Prostate gland (tissue), 2 donors: ENCODE measurements at regions not wholly inside any gene's neighbourhood (a gene's known extent, or its start where the extent isn't known, plus 50 kb on each side); places are given as distances from the start of the nearest gene placed in this dataset.

ENCODE experiments used
- DNase-seq: peaks from one replicate; pipeline ENCODE4 v3.0.0-alpha.2; 2019; ENCODE audit warnings: low spot score
- H3K27ac ChIP-seq, 2 donors: fragments of 200-600 bp; sonication (generic); 2 replicates each; pipeline ENCODE4 v1.5.1; 2017 to 2019
- H3K27me3 ChIP-seq: fragments of 200-600 bp; sonication (generic); replicated peaks from 2 replicates; pipeline ENCODE4 v1.5.1; 2019; ENCODE audit not compliant: insufficient read depth
- H3K36me3 ChIP-seq, 2 donors: fragments of 200-600 bp; sonication (generic); 1 replicate in 1 of 2; 2 replicates in 1 of 2; pipeline versions ENCODE4 v1.5.1 to v1.8.1; 2017 to 2019
- H3K4me1 ChIP-seq: fragments of 200-600 bp; sonication (generic); replicated peaks from 2 replicates; pipeline ENCODE4 v1.5.1; 2019
- H3K4me3 ChIP-seq, 2 donors: fragments of 200-600 bp; sonication (generic); 2 replicates each; pipeline ENCODE4 v1.5.1; 2017 to 2019
- H3K9me3 ChIP-seq: fragments of 200-600 bp; sonication (generic); 2 replicates; pipeline ENCODE4 v1.5.1; 2017
- CTCF ChIP-seq, 4 experiments: fragments of 200-600 bp in 2 of 4; fragments of 450-650 bp in 2 of 4; sonication (generic) in 2 of 4; IDR thresholded peaks; 1 replicate in 3 of 4; 2 replicates in 1 of 4; pipeline ENCODE4 v1.5.1; 2016 to 2019; ENCODE audit warnings: antibody characterized with exemption in 4 of 4, mild to moderate bottlenecking in 2 of 4, moderate library complexity in 2 of 4
- POLR2A ChIP-seq: fragments of 450-650 bp; IDR thresholded peaks from one replicate; pipeline ENCODE4 v1.6.1; 2016; ENCODE audit warnings: antibody characterized with exemption, mild to moderate bottlenecking
- POLR2AphosphoS5 ChIP-seq: sonication (generic); formaldehyde crosslinking; IDR thresholded peaks from one replicate; pipeline ENCODE4 v1.6.1; 2017; ENCODE audit warnings: antibody characterized with exemption
- WGBS: methylation state at CpG from one replicate; pipeline ENCODE4 v1.1.5; 2018; 5-methylcytosine and 5-hydroxymethylcytosine counted together
- intact Hi-C: fragments of 100-400 bp; cut with DNase I; formaldehyde crosslinking; loops from one replicate; pipeline ENCODE4 v1.14.2; 2022

- intact Hi-C loops = no loop called here
These were observed 364.1 kb downstream of the TOX3 start for GRCh38 chr16:52182840-52183239.

GRCh38 chr16:52174168-52174567 is 372.8 kb downstream of the TOX3 start:
- intact Hi-C loops = no loop called here
- Histone ChIP-seq H3K4me1 (no peaks in the 10 kb centered on the region), H3K9me3 (no peaks in the 10 kb centered on the region), H3K36me3 (no peaks in the 10 kb centered on the region), H3K27ac (no peak overlapping the region), H3K27me3 (no peaks in the 10 kb centered on the region), H3K4me3 (no peak overlapping the region)
- no peak for DNase-seq
- TF ChIP-seq POLR2A (no peak), POLR2AphosphoS5 (no peak), CTCF (IDR thresholded peaks at IDR 0.05) (no peak)
- 85% methylated on average over 2 of the region's 2 CpGs for WGBS

More at GRCh38 chr16:52182840-52183239, 364.1 kb downstream of the TOX3 start:
- DNase-seq = no peak
- TF ChIP-seq POLR2AphosphoS5 = no peak
- no peak for TF ChIP-seq CTCF (IDR thresholded peaks at IDR 0.05)
- TF ChIP-seq POLR2A = no peak
- H3K27ac ChIP-seq = no peak overlapping the region
- WGBS = 79% methylated on average over 2 of the region's 2 CpGs
- no peaks in the 10 kb centered on the region for H3K36me3 ChIP-seq
- H3K27me3 ChIP-seq = peaks cover 3% of the 10 kb centered on the region
- no peaks in the 10 kb centered on the region for H3K9me3 ChIP-seq
- no peak overlapping the region for H3K4me3 ChIP-seq
- no peaks in the 10 kb centered on the region for H3K4me1 ChIP-seq

GRCh38 chr16:52171481-52171880 is 375.5 kb downstream of the TOX3 start:
- H3K9me3 ChIP-seq = no peaks in the 10 kb centered on the region
- no peak overlapping the region for H3K27ac ChIP-seq
- H3K4me1 ChIP-seq = no peaks in the 10 kb centered on the region
- no peaks in the 10 kb centered on the region for H3K27me3 ChIP-seq
- DNase-seq = no peak
- intact Hi-C loops = no loop called here
- H3K4me3 ChIP-seq = no peak overlapping the region
- TF ChIP-seq POLR2A = no peak
- TF ChIP-seq POLR2AphosphoS5 = no peak
- no peak for TF ChIP-seq CTCF (IDR thresholded peaks at IDR 0.05)
- H3K36me3 ChIP-seq = no peaks in the 10 kb centered on the region

- H3K9me3 ChIP-seq = no peaks in the 10 kb centered on the region
- TF ChIP-seq POLR2A = no peak
- no peak for TF ChIP-seq CTCF (IDR thresholded peaks at IDR 0.05)
- TF ChIP-seq POLR2AphosphoS5 = no peak
- H3K4me3 ChIP-seq = no peak overlapping the region
- intact Hi-C loops = no loop called here
- no peaks in the 10 kb centered on the region for H3K4me1 ChIP-seq
- no peaks in the 10 kb centered on the region for H3K27me3 ChIP-seq
- WGBS = 60% methylated on average over 1 of the region's 1 CpG
- H3K36me3 ChIP-seq = no peaks in the 10 kb centered on the region
- no peak for DNase-seq
- H3K27ac ChIP-seq = no peak overlapping the region
These were observed 379.6 kb downstream of the TOX3 start for GRCh38 chr16:52167328-52167727.

GRCh38 chr16:52165961-52166360 is 381.0 kb downstream of the TOX3 start:
- Histone ChIP-seq H3K36me3 (no peaks in the 10 kb centered on the region), H3K27ac (no peak overlapping the region), H3K27me3 (no peaks in the 10 kb centered on the region), H3K9me3 (no peaks in the 10 kb centered on the region), H3K4me1 (no peaks in the 10 kb centered on the region), H3K4me3 (no peak overlapping the region)
- 75% methylated on average over 8 of the region's 8 CpGs for WGBS
- TF ChIP-seq POLR2A = no peak
- no peak for TF ChIP-seq CTCF (IDR thresholded peaks at IDR 0.05)
- TF ChIP-seq POLR2AphosphoS5 = no peak
- intact Hi-C loops = no loop called here
- no peak for DNase-seq
